Body of pancreas (tissue), 4 donors: ENCODE measurements at regions not wholly inside any gene's neighbourhood (a gene's known extent, or its start where the extent isn't known, plus 50 kb on each side); places are given as distances from the start of the nearest gene placed in this dataset.

Source experiments
- POLR2A ChIP-seq, 3 donors: fragments of 450-650 bp; IDR thresholded peaks; one replicate each; pipeline ENCODE4 v1.6.1; 2016; ENCODE audit warnings: antibody characterized with exemption in 3 of 3, mild to moderate bottlenecking in 2 of 3
- TF ChIP-seq, protein P1 (sequence below), 7 experiments: fragments of 450-650 bp in 4 of 7; fragments of 200-600 bp in 3 of 7; sonication (generic) in 3 of 7; IDR thresholded peaks; one replicate each; pipeline ENCODE4 v1.5.1; 2016 to 2019; ENCODE audit warnings: antibody characterized with exemption in 7 of 7

GRCh38 chr18:55819448-55819847, 231.5 kb upstream of the TCF4 start:
- TF ChIP-seq, protein P1, sequence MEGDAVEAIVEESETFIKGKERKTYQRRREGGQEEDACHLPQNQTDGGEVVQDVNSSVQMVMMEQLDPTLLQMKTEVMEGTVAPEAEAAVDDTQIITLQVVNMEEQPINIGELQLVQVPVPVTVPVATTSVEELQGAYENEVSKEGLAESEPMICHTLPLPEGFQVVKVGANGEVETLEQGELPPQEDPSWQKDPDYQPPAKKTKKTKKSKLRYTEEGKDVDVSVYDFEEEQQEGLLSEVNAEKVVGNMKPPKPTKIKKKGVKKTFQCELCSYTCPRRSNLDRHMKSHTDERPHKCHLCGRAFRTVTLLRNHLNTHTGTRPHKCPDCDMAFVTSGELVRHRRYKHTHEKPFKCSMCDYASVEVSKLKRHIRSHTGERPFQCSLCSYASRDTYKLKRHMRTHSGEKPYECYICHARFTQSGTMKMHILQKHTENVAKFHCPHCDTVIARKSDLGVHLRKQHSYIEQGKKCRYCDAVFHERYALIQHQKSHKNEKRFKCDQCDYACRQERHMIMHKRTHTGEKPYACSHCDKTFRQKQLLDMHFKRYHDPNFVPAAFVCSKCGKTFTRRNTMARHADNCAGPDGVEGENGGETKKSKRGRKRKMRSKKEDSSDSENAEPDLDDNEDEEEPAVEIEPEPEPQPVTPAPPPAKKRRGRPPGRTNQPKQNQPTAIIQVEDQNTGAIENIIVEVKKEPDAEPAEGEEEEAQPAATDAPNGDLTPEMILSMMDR (IDR thresholded peaks at IDR 0.05), result no peak
- no peak for TF ChIP-seq POLR2A (IDR thresholded peaks at IDR 0.05)
